ENCODE measurements at regions not wholly inside any gene's neighbourhood (a gene's known extent, or its start where the extent isn't known, plus 50 kb on each side); places are given as distances from the start of the nearest gene placed in this dataset.
"Not testable (repeated sequence)": the region's sequence is repeated elsewhere in the genome, so short reads cannot be mapped to it uniquely, and the experiment has no call there.

DNA sequence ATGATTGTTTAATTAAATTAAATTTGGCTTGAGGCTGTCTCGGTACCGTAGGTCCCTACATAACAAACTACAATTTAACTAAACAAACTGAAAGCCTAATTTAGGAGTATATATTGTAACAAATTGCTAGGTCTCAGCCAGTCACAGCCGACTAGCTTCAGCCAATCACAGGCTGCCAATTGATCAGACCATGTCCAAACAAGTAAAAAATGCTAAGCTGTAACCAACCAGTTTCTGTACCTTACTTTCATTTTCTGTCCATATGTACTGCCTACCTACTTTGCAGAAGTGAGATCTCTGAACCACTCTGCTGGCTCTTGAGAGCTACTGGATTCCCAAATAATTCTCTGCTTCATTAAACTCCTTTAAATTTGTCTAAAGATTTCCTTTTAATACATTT is 648.0 kb upstream of the GJE1 start:
- peak; percentile 8 to 26 for DNase-seq

DNA sequence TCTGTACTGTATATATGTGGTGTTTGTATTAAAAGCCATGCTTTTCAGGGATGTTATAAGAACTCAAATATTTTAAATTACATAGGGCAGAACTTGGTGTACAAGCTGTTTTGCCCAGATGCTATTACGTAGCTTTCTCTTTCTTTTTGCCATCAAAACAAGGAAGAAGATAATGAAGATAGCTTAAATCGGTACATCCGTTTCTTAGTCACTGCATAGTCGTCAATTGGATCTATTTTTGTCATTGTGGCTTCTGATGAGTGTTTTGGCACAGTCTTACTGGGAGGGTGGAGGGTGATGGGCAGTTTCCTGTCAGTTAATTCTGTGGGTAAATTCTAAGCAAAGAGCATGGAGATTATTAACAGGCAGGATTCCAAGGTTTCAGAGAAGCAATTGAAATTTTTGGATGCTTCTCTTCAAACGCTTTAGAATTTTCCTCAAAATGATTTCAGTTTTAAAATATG is 649.1 kb upstream of the GJE1 start:
- peak; percentile 33 to 57 for DNase-seq

DNA sequence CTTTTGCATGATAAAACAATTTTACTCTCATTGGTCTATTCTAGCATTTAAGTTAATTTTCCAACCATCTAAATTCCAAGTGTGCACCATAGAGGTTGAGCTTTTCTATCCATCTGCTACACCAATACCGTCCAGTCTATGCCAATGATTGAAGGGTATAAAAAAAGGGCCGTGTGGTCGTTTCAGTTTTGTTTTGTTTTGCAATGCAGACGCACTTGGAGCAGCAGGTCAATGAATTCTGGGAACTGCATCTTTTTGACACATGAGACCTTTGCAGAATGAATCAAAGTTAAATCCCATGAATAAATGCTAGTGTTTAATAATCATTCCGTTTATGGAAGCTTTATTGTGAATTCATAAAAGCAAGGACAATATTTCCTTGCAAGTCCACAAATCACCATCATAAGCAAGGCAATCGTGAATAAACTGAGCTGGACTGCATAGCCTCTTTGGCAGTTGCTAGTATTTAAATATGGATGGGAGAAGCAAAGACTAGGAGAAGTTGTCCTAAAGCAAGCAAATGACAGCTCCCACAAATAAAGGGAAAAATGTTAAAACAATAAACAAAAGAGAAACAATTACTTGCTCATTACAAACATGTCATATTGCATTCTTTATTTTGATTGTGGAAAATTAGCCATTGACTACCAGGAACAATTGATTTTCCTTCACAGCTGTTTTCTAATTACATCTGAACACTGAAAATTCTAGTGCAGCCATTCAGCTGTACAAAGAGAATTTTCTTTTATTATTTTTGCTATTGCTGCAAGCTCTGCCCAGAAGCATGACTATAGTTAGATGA is 649.7 kb upstream of the GJE1 start:
- DNase-seq: no peak

DNA sequence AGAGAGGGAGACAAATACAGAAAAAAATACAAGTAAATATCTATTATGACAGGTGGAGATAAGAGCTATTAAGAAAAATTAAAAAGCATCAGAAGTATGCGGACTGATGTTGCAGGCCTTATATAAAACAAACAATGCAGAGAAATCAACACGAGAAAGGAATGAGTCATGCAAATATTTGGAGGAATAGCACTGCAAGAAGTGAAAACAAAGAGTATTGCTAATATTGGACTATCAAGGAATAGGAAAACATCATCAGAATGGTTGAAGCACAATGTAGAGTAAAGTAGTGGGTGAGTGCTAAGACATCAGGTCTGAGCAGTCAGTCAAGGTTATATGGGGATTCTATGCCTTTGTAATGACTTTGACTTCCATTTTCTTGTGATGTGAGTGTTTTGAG is 657.5 kb upstream of the GJE1 start:
- no peak for DNase-seq

DNA sequence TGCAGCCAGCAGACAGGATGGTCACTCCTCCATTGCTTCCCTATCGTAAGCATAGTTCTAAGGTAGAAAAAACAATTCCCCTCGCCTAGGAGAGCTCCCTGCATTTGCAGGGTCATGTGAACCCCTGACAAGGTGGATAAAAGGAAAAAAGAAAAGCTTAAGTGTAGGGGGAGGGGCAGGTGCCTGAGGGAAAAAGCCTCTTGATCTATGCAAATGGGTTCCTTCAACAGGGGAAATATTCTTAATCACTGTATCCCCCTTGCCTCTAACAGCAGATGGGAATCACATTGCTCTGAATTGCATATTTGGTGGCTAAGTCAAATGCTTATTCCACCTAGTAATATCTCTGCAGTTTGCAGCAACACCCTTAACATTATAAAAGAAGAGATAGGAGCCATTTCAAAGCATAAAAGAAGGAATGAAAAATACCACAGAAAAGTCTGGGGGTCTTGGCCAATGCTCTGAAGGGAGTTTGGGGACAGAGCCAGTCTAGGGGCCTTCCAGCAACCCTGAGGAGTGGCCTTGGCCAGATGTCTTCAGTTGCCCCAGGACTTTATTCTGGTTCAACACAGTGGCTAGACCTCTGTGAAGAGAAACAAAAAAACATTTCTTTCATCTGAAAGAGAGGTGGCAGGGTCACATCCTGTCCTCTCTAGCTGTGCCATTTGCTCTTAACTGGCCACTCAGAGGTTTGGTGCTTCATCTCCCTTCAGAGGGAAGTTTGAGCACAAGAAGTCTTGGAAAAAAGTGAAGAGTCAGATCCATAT is 660.4 kb upstream of the GJE1 start:
- DNase-seq: no peak

DNA sequence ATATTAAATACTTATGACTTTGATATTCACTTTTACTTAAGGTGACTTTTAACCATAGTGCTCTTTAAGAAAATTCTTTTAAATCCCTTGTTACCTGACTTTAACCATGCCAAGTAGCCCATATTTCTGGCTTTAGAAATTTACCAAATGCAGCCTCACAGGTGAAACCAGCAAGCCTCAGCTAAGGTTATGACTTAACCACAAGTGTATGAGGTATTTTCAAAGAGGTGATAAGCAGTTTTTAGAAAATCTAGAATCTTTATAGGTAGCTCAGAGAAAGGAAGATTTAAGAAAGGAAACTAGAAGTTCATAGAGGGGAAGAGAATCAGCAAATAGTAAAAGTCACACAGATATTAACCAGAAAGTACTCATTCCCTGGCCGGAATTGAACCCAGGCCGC is 661.9 kb upstream of the GJE1 start:
- no peak for DNase-seq

DNA sequence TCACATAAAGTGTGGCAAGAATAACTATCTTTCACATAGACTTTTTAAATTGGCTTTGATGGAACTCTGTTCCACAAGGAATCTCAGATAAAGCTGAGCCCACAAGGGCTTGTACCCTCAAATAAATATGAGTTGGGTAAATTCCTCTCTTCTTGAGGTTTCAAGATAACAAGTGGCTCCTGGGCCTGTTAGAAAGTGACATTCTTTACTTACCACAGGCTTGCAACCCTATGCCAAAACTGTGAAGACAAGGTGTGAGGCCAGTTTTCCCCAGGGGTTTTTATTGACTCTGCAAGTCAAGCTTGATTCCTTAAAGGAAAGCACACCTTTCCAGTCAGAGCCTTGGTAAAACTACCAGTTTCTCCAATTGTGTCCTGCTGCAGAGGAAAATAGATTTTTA is 664.8 kb upstream of the GJE1 start:
- no peak for DNase-seq

DNA sequence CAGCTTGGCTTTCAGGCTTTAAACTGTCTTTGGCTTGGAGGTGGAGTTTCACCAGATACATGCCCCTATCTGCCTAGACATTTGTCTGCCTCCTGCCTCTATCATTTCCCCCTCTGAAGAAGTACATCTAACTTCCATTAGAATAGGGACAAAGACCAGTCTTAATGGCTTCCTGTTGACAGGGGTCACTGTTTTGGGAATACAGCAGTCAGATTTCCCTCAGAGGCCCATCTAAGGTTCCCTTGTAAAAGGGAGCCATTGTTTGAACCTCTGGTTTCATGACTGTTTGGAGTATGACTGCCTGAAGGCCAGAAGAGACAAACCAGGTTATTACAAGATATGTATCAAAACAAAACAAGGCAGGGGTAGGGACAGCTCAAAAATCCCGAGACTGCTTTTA is 665.7 kb upstream of the GJE1 start:
- no peak for DNase-seq

DNA sequence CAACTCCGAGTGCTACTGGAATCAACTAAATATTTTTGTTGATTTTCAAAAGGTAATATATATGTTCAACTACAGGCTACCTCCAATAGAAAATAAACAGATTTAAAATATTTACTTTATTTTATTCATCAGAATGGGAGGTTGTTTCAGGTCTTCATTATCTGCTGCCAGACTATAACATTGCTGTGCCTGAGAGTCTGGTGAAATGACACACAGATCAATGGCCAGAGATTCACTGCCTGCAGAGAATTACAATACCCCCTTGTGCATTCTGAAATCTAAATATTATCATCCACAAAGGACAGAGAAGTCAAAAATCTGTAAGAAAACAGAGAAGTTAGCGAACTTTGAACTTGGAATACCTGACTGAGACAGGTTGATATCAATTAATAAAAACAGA is 667.8 kb upstream of the GJE1 start:
- no peak for DNase-seq

DNA sequence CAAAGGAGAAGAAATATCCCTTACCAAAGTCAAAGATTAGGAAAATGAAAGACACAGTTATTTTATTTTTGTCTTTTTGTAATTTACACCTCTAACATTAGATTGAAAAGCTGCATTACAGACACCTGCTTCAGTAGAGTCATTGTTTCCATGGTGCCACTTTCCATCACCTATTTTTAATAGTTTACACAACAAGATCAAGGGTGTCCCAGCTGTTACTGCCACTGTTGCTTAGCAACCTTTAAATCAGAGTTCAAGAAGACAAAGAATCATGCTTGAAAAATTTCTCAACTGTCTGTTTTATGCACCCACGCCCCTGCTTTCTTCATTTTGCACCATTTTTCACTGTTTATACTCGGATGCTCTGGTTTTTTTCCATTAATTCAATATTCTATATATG is 668.2 kb upstream of the GJE1 start:
- no peak for DNase-seq

DNA sequence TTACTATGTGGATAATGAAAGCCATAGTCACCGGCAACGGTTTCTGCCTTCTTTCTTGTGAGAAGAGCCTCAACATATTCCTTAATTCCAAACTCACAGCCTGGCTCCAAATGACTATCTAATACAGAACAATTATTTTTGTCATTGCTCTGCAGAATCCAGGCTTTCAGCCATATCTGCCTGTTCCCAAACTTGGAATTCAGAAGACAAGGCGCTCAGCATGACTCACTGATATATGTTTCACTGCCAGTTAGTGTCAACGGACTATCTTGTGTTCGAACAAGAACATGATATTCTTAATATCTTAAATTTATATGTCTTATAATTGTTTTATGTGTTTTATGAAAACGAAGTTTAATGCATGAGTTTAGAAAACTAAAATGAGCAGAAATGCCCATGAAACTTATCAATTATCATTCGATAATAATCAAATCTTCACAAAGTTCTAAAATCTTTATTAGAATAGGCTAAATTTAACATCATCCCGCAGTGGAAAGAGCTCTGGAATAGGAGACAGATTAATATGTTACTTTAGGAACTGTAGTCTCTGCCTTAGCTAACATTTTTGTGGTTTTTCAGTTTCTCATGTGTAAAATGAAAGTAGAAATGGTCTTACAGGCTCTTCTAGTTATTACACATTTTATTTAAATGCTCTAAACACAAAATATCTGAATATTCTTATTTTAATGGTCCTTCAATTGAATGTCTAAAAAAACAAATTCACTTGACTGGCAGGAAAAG is 669.3 kb upstream of the GJE1 start:
- DNase-seq: no peak

DNA sequence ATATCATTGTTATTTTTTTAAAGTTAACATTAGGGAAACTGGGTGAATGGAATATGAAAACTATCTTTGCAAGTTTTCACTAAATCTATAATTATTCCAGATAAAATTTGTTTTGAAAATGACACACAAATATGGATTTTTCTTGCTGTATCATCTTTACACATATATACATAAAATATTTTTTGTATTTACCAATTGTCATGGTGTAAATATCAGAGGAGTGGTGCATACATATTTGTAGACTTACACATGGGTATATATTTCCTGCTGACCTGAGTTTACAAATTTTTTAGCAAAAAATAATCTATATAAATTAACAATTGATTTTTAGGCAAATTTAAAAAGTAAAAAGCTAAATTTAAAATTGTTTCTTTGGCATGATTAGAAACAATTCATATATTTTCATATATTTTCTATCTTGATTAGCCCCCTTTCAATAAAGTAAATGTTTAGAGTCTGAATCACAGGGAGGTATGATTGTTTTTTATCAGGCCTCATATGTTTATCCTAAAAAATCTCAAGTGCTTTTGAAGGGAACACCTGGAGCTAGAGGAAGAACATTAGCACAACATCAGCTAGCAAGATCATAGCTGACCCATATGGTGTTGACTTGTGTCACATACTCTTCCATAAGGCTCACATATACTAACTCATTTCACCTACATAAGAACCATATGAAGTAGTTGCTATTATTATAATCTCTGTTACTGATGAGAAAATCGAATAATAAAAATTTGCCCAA is 671.8 kb upstream of the GJE1 start:
- DNase-seq: no peak

DNA sequence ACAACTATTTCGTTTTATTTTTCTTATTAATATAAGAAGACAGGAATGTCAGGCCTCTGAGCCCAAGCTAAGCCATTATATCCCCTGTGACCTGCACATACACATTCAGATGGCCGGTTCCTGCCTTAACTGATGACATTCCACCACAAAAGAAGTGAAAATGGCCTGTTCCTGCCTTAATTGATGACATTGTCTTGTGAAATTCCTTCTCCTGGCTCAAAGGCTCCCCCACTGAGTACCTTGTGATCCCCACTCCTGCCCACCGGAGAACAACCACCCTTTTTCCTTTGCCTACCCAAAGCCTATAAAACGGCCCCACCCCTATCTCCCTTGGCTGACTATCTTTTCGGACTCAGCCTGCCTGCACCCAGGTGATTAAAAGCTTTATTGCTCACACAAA is 672.5 kb upstream of the GJE1 start:
- DNase-seq: not testable (repeated sequence)

DNA sequence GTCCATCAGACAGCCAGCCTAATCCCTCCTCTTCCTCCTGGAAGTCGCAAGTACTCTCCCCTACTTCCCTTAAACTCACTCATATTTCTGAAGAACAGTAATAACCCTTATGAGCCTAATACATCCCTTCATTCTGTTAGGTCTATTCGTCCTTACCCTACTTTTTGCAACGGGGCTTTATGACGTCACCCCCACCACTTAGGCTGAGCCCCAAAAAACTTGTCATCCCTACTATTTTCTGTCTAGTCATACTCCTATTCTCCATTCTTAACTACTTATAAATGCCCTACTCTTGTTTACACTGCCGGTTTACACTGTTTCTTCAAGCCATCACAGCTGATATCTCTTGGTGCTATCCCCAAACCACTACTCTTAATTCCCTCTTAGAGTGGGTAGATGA is 674.7 kb upstream of the GJE1 start:
- DNase-seq: not testable (repeated sequence)

DNA sequence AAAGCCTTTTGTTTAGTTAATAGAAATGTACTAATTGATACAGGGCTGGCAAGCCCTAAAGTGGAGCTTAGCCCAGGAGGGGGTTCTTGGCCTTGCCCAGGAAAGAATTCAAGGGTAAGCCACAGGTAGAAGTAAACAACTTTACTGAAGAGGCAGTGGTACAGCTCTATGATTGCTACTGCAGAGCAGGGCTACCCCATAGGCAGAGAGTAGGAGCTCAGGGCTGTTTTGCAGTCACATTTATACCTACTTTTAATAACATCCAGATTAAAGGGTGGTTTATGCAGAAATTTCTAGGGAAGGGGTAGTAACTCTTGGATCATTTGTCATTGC is 680.4 kb upstream of the GJE1 start:
- DNase-seq: no peak

DNA sequence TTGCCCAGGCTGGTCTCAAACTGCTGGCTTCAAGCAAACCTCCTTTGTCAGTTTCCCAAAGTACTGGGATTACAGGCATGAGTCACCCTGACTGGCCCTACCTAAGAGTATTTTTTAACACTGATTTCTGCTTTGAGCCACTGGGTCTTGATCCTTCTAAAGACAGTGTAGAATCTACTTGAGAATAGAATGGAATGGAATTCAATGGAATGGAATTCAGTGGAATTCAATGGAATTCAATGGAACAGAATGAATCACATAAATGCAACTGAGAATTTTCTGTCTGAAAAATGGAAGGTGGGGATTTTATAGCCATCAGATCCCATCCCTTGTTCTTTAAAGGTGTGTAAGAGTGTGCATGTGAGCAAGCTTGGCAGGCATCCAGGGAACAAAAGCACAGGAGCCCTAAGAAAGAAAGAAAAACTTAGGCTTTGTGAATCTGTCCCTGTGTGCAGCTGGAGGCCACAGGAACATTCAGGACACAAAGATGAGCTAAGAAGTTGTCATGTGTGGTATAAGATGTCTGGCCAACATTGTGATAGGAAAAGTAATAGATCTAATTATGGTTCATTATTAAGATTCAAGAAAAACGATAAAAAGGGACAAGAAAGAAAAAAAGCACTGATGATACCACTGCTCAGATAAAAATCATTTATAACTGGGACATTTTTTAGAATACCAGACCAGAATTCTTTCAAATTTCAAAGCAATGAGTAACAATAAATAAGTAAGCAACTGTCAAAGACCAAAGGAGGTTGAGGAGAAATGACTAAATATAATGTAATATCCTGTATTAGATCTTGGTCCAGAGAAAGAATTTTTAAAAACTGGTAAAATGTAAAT is 681.0 kb upstream of the GJE1 start:
- no peak for DNase-seq

DNA sequence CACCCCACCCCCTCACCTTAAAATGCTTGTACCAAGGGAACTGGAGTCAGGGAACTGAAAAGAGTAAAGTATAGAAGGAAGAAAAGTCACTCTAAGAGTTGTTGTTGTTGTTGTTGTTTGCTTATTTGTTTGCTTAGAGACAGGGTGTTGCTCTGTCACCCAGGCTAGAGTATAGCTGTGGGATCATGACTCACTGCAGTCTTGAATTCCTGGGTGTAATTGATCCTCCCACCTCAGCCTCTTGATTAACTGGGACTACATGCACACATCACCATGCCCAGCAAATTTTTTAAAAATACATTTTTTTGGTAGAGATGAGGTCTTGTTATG is 681.6 kb upstream of the GJE1 start:
- DNase-seq: no peak

DNA sequence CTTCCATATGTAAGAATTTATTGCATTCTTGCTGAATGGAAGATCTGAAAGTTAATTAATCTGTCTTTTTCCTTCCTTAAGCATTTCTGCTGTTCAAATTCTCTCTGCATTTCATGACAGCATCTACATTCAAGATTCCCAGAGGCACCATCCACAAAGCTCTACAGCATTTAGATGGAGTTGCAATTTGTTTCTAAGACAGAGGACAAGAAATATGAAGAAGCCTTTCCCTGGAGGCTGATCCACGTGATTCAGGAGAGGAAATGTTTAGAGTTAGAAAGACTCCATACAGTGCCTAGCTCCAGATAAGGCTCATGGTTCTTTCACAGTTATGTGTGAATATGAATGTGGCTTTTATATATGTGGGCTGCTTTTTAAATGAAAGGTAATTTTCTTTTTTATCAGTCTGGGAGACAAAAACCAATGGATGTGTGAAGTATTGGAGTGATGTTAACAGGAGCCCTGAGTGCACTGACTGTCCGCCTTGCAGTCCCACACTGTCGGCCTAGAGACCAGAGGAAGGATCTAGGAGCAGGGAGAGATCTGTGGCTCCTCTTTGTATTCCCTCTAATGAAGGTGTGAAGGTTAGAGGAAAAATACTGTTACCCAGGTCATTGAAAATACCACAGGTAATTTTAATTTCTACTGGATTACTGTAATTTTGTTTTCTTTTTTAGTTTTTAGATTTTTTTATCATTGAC is 686.6 kb upstream of the GJE1 start:
- no peak for DNase-seq

DNA sequence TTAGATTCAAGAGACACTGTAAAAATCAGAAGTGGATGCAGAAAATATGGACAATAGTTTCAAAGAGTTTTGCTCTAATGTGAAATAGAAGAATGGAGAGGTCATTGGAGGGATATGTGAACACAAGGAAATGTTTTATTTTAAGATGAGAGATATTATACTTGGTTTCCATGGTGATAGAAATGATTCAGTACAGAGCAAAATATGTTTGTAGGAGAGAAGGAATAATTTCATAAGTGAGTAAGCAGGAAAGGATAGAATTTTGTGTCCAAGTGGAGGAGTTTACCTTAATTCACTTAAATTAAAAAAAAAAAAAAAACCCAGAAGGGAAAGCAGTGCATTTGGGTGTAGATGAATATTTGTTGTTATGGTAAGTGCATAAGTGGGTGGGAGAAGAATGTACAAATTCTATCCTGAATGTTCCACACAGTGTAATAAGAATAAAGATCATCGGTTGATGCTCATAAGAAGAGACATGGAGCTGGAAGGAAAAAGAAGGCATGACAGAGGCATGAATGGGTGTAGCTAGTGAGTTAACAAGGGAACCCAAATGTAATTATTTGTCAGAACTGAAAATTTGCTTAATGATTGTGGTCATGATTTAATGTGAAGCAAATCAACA is 688.9 kb upstream of the GJE1 start:
- DNase-seq: no peak

DNA sequence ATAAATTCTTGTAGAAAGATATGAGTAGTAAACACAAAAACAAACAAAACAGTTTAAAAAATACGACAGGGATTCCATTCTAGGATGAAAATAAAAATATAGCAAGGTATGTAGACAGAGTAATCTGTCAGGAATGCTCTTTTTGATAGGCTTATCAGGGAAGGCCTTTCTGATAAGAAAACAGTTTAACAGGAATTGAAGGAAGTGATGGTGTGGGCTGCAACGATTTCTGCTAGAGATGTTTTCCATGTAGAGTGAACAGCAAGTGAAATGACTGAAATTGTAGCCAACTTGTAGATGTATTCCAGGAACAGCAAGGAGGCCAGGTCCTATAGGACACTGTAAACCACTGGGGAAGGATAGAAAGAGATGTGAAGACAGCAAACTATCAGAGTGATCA is 689.7 kb upstream of the GJE1 start:
- no peak for DNase-seq

DNA sequence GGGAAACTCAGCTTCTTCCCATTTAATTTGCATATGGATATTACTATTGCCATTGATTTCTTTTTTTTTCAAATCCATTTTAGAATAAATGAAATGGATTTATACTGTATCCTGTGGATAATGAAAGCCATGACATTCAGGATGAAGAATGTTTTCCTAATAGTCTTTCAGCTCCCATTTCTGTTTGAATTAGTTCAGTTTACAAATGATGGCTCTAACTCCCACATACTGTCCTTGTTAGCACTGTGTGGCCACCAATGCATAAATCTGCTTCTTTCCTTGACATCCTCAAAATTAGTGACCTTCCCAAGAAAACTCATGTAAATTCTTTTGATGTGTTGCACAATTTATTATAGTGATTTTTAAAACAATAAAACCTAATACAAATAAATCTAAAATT is 693.2 kb upstream of the GJE1 start:
- no peak for DNase-seq
